HG03039 (cell line): ENCODE measurements at regions not wholly inside any gene's neighbourhood (a gene's known extent, or its start where the extent isn't known, plus 50 kb on each side); places are given as distances from the start of the nearest gene placed in this dataset.
"Not testable (repeated sequence)": the region's sequence is repeated elsewhere in the genome, so short reads cannot be mapped to it uniquely, and the experiment has no call there.

ENCODE experiments used
- ATAC-seq: cut with Tn5 transposase; IDR thresholded peaks from one replicate; pipeline ENCODE4 v1.9.1; 2021; ENCODE audit warnings: mild to moderate bottlenecking, moderate library complexity; ENCODE audit not compliant: unreplicated experiment

- ATAC-seq: not testable (repeated sequence)
Observed at GRCh38 chr4:189622574-189622973, 318.1 kb upstream of the FRG1 start.

- ATAC-seq: not testable (repeated sequence)
Observed at GRCh38 chr4:189627041-189627440, 313.6 kb upstream of the FRG1 start.

GRCh38 chr4:189629733-189630132 lies 310.9 kb upstream of the FRG1 start:
- ATAC-seq: not testable (repeated sequence)

- ATAC-seq: not testable (repeated sequence)
Observed at GRCh38 chr4:189630913-189631567, 309.6 kb upstream of the FRG1 start.

- ATAC-seq: not testable (repeated sequence)
Observed at GRCh38 chr4:189631568-189631916, 309.1 kb upstream of the FRG1 start.

GRCh38 chr4:189650436-189650835 lies 290.2 kb upstream of the FRG1 start:
- ATAC-seq: not testable (repeated sequence)

- ATAC-seq: not testable (repeated sequence)
Observed at GRCh38 chr4:189653130-189653653, 287.5 kb upstream of the FRG1 start.

- ATAC-seq: not testable (repeated sequence)
Observed at GRCh38 chr4:189653983-189654382, 286.7 kb upstream of the FRG1 start.

- not testable (repeated sequence) for ATAC-seq
Observed at GRCh38 chr4:189654396-189654795, 286.3 kb upstream of the FRG1 start.

GRCh38 chr4:189655817-189656216 lies 284.9 kb upstream of the FRG1 start:
- not testable (repeated sequence) for ATAC-seq

- ATAC-seq: no peak
Observed at GRCh38 chr4:189656641-189657040, 284.0 kb upstream of the FRG1 start.

- ATAC-seq: not testable (repeated sequence)
Observed at GRCh38 chr4:189658259-189658658, 282.4 kb upstream of the FRG1 start.

GRCh38 chr4:189658831-189659230 lies 281.8 kb upstream of the FRG1 start:
- ATAC-seq: not testable (repeated sequence)

GRCh38 chr4:189659287-189659686 lies 281.4 kb upstream of the FRG1 start:
- no peak for ATAC-seq

GRCh38 chr4:189660722-189661360 lies 279.8 kb upstream of the FRG1 start:
- no peak for ATAC-seq

GRCh38 chr4:189664693-189665250 lies 275.9 kb upstream of the FRG1 start:
- ATAC-seq: no peak

GRCh38 chr4:189665712-189666305 lies 274.9 kb upstream of the FRG1 start:
- ATAC-seq: not testable (repeated sequence)

GRCh38 chr4:189667386-189667785 lies 273.3 kb upstream of the FRG1 start:
- not testable (repeated sequence) for ATAC-seq

GRCh38 chr4:189697675-189698245 lies 242.9 kb upstream of the FRG1 start:
- not testable (repeated sequence) for ATAC-seq

- not testable (repeated sequence) for ATAC-seq
Observed at GRCh38 chr4:189703000-189703399, 237.7 kb upstream of the FRG1 start.

GRCh38 chr4:189706821-189707220 lies 233.9 kb upstream of the FRG1 start:
- not testable (repeated sequence) for ATAC-seq
